Tibial artery (tissue), 4 donors: ENCODE measurements at regions not wholly inside any gene's neighbourhood (a gene's known extent, or its start where the extent isn't known, plus 50 kb on each side); places are given as distances from the start of the nearest gene placed in this dataset.
"Not testable (repeated sequence)": the region's sequence is repeated elsewhere in the genome, so short reads cannot be mapped to it uniquely, and the experiment has no call there.

Experiments
- DNase-seq, 2 donors: peaks; one replicate each; pipeline ENCODE4 v3.0.0-alpha.2; 2019
- H3K27ac ChIP-seq, 2 donors: fragments of 200-600 bp; sonication (generic) in 1 of 2; 1 replicate in 1 of 2; 2 replicates in 1 of 2; pipeline ENCODE4 v1.5.1; 2018 to 2019; ENCODE audit warnings: mild to moderate bottlenecking in 1 of 2
- H3K27me3 ChIP-seq, 2 donors: fragments of 200-600 bp; sonication (generic) in 1 of 2; one replicate each; pipeline versions ENCODE4 v1.5.1 to v1.6.0; 2016 to 2019
- H3K36me3 ChIP-seq, 3 donors: fragments of 200-600 bp; sonication (generic) in 2 of 3; one replicate each; pipeline ENCODE4 v1.5.1; 2016 to 2019; ENCODE audit warnings: mild to moderate bottlenecking in 2 of 3
- H3K4me1 ChIP-seq, 4 donors: fragments of 200-600 bp; sonication (generic) in 2 of 4; 1 replicate in 3 of 4; 2 replicates in 1 of 4; pipeline ENCODE4 v1.5.1; 2016 to 2019
- H3K4me3 ChIP-seq, 2 donors: fragments of 200-600 bp; sonication (generic) in 1 of 2; 1 replicate in 1 of 2; 2 replicates in 1 of 2; pipeline ENCODE4 v1.5.1; 2018 to 2019; ENCODE audit warnings: mild to moderate bottlenecking in 2 of 2
- H3K9me3 ChIP-seq, 3 donors: fragments of 200-600 bp; sonication (generic) in 1 of 3; one replicate each; pipeline ENCODE4 v1.5.1; 2016 to 2019
- CTCF ChIP-seq, 2 experiments: fragments of 200-600 bp in 1 of 2; fragments of 450-650 bp in 1 of 2; IDR thresholded peaks; one replicate each; pipeline ENCODE4 v1.5.1; 2017 to 2019; ENCODE audit warnings: antibody characterized with exemption in 2 of 2, mild to moderate bottlenecking in 1 of 2, moderate library complexity in 1 of 2
- intact Hi-C: fragments of 100-400 bp; cut with DNase I; formaldehyde crosslinking; loops from one replicate; pipeline ENCODE4 v1.15.0; 2023; ENCODE audit warnings: low total_unique reads

- TF ChIP-seq CTCF (IDR thresholded peaks at IDR 0.05): no peak
- Histone ChIP-seq H3K27me3 (no peaks in the 10 kb centered on the region), H3K36me3 (no peaks in the 10 kb centered on the region), H3K4me3 (no peak overlapping the region), H3K4me1 (no peaks in the 10 kb centered on the region), H3K27ac (no peak overlapping the region), H3K9me3 (no peaks in the 10 kb centered on the region)
- intact Hi-C loops: no loop called here
- DNase-seq: no peak
These were observed 1494.3 kb downstream of the AMY1C start for GRCh38 chr1:105243969-105244368.

DNA sequence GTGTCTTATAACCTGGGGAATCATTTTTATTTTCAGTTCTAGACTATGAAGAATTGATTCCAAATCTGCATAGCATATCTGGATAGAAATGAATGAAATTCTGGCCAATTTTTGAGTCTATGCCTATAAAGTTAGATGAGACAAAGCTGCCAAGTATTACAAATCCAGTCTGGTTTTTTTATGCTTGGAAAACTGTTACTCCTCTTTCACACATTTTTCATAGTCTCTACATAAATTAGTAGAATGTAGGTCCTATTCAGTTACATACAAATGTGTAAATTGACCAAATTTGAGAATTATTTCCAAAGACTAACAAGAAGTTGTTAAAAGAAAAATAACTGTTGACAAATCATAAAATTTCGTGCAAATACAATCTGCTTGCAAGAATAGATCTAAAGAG is 1505.2 kb downstream of the AMY1C start:
- Histone ChIP-seq H3K9me3 (peaks cover 0 to 2% (median 0%) of the 10 kb centered on the region in 3 donors), H3K27ac (no peak overlapping the region), H3K4me3 (no peak overlapping the region), H3K36me3 (no peaks in the 10 kb centered on the region), H3K4me1 (no peaks in the 10 kb centered on the region), H3K27me3 (no peaks in the 10 kb centered on the region)
- no peak for DNase-seq
- TF ChIP-seq CTCF (IDR thresholded peaks at IDR 0.05): no peak
- intact Hi-C loops: no loop called here

DNA sequence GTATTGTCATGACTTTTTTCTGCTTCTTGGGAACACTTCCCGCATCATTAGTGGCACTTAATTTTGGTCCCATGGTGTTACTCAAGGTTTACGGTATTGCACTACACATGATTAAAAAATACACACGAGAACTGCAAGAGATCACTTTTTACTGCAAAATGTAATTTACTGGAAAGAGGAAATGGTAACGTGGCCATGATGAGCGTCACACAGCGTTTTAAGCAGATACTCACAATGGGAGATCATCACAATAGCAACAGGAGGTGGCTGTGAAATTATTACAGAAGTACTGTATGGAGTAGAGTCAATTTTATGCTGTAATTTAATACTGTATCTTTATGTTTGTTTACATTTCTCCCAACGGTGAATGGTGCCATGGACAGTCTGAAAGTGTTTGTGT is 1510.3 kb downstream of the AMY1C start:
- DNase-seq: no peak
- Histone ChIP-seq H3K4me1 (no peaks in the 10 kb centered on the region), H3K9me3 (peaks cover 0 to 4% (median 0%) of the 10 kb centered on the region in 3 donors), H3K27me3 (no peaks in the 10 kb centered on the region), H3K4me3 (no peak overlapping the region), H3K36me3 (no peaks in the 10 kb centered on the region), H3K27ac (no peak overlapping the region)
- intact Hi-C loops: no loop called here
- TF ChIP-seq CTCF (IDR thresholded peaks at IDR 0.05): no peak

- no peaks in the 10 kb centered on the region for H3K9me3 ChIP-seq
- intact Hi-C loops: no loop called here
- H3K27ac ChIP-seq: no peak overlapping the region
- H3K4me1 ChIP-seq: no peaks in the 10 kb centered on the region
- no peak for TF ChIP-seq CTCF (IDR thresholded peaks at IDR 0.05)
- no peaks in the 10 kb centered on the region for H3K36me3 ChIP-seq
- no peak overlapping the region for H3K4me3 ChIP-seq
- no peaks in the 10 kb centered on the region for H3K27me3 ChIP-seq
- DNase-seq: no peak
These were observed 1521.3 kb downstream of the AMY1C start for GRCh38 chr1:105270966-105271365.

DNA sequence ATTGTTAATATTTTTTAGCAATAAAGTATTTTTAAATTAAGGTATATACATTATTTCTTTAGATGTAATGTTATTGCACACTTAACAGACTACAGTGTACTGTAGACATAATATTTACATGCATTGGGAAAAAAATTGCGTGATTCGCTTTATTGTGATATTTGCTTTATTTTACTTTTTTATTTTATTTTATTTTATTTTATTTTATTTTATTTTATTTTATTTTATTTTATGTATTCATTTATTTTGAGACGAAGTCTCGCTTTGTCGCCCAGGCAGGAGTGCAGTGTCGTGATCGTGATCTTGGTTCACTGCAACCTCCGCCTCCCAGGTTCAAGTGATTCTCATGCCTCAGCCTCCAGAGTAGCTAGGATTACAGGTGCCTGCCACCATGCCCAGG is 1522.7 kb downstream of the AMY1C start:
- H3K4me3 ChIP-seq, DNase-seq, H3K4me1 ChIP-seq, H3K27me3 ChIP-seq, H3K9me3 ChIP-seq, intact Hi-C loops, H3K27ac ChIP-seq, H3K36me3 ChIP-seq: not testable (repeated sequence)

DNA sequence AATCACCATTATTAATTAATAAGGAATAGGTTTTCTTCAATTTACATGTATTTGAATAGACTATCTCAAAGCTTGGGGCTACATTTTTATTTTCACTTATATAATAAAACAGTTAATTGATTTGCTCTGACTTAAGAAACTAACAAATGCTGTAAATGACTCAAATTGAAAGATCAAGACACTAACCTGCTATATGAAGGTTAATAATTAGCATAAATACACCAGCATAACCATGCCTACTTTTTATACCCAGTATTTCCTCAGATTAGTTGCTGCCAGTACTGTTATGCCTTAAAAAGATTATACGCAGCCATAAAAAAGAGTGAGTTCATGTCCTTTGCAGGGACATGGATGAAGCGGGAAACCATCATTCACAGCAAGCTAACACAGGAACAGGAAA is 1545.1 kb downstream of the AMY1C start:
- intact Hi-C loops: no loop called here
- no peak overlapping the region for H3K27ac ChIP-seq
- no peaks in the 10 kb centered on the region for H3K4me1 ChIP-seq
- no peak for DNase-seq
- no peaks in the 10 kb centered on the region for H3K36me3 ChIP-seq
- peaks cover 0 to 4% (median 0%) of the 10 kb centered on the region in 3 donors for H3K9me3 ChIP-seq
- H3K4me3 ChIP-seq: no peak overlapping the region
- no peak for TF ChIP-seq CTCF (IDR thresholded peaks at IDR 0.05)
- no peaks in the 10 kb centered on the region for H3K27me3 ChIP-seq
